NT2/D1 (cell line): ENCODE measurements at regions not wholly inside any gene's neighbourhood (a gene's known extent, or its start where the extent isn't known, plus 50 kb on each side); places are given as distances from the start of the nearest gene placed in this dataset.

ENCODE experiments used
- SUZ12 ChIP-seq: IDR thresholded peaks from 2 replicates; pipeline ENCODE4 v1.6.1; 2011; ENCODE audit not compliant: insufficient read length, insufficient read depth; ENCODE audit errors: extremely low read depth
- YY1 ChIP-seq: IDR thresholded peaks from 2 replicates; pipeline ENCODE4 v1.6.1; 2011; ENCODE audit not compliant: insufficient read length, insufficient read depth
- ZNF274 ChIP-seq: IDR thresholded peaks from 2 replicates; pipeline ENCODE4 v1.6.1; 2011; ENCODE audit warnings: mild to moderate bottlenecking, low read depth, low read length

GRCh38 chr6:27601668-27602254, 128.9 kb upstream of the ZNF184 start:
- TF ChIP-seq ZNF274 (no peak), YY1 (no peak), SUZ12 (no peak)
